CD4-positive, alpha-beta memory T cell (primary cell): ENCODE measurements at regions not wholly inside any gene's neighbourhood (a gene's known extent, or its start where the extent isn't known, plus 50 kb on each side); places are given as distances from the start of the nearest gene placed in this dataset.

Experiments
- CTCF ChIA-PET: fragments of 350-600 bp; sonication (Branson Sonifier 250); formaldehyde crosslinking; loops from one replicate; lab custom pipeline; 2021; ENCODE audit warnings: inconsistent platforms; ENCODE audit not compliant: partially characterized antibody; lab: Charles Lee
- POLR2A ChIA-PET: fragments of 350-600 bp; sonication (Branson Sonifier 250); formaldehyde crosslinking; loops from one replicate; lab custom pipeline; 2021; ENCODE audit not compliant: partially characterized antibody; lab: Charles Lee
- DNase-seq, 5 donors: peaks; one replicate each; pipeline versions ENCODE4 v3.0.0 to v3.0.0-alpha.2; 2020 to 2022; ENCODE audit warnings: mixed read lengths in 1 of 5
- H3K27ac ChIP-seq: one replicate; pipeline ENCODE4 v1.7.0; 2013; ENCODE audit warnings: low read depth, low read length
- H3K27me3 ChIP-seq: 2 replicates; pipeline ENCODE4 v1.7.0; 2013; ENCODE audit warnings: mild to moderate bottlenecking, low read length, moderate library complexity; ENCODE audit not compliant: insufficient read depth
- H3K36me3 ChIP-seq: 2 replicates; pipeline ENCODE4 v1.7.0; 2013; ENCODE audit warnings: mild to moderate bottlenecking, low read length, moderate library complexity; ENCODE audit not compliant: insufficient read depth
- H3K4me1 ChIP-seq: 2 replicates; pipeline ENCODE4 v1.7.0; 2013; ENCODE audit warnings: mild to moderate bottlenecking, low read length, moderate library complexity; ENCODE audit not compliant: insufficient read depth
- H3K4me3 ChIP-seq, 2 donors: one replicate each; pipeline ENCODE4 v1.7.0; 2013; ENCODE audit warnings: low read length in 2 of 2, mild to moderate bottlenecking in 1 of 2
- H3K9me3 ChIP-seq, 2 donors: one replicate each; pipeline ENCODE4 v1.7.0; 2013; ENCODE audit warnings: low read length in 2 of 2, control low read depth in 1 of 2; ENCODE audit not compliant: control insufficient read depth in 1 of 2
- H3K27ac Mint-ChIP-seq, 7 donors: one replicate each; pipeline ENCODE4 v1.8.0; 2020 to 2021; ENCODE audit warnings: mixed read lengths in 7 of 7, mild to moderate bottlenecking in 6 of 7, inconsistent platforms in 3 of 7, moderate library complexity in 3 of 7
- H3K27me3 Mint-ChIP-seq, 2 donors: one replicate each; pipeline ENCODE4 v1.8.0; 2020 to 2021; ENCODE audit warnings: mixed read lengths in 2 of 2
- H3K36me3 Mint-ChIP-seq, 2 donors: one replicate each; pipeline ENCODE4 v1.8.0; 2020 to 2021; ENCODE audit warnings: mixed read lengths in 2 of 2, inconsistent platforms in 1 of 2, mild to moderate bottlenecking in 1 of 2
- H3K4me1 Mint-ChIP-seq, 4 donors: one replicate each; pipeline ENCODE4 v1.8.0; 2020 to 2021; ENCODE audit warnings: mixed read lengths in 4 of 4, mild to moderate bottlenecking in 1 of 4
- H3K4me3 Mint-ChIP-seq, 8 donors: one replicate each; pipeline ENCODE4 v1.8.0; 2020 to 2021; ENCODE audit warnings: mixed read lengths in 8 of 8, mild to moderate bottlenecking in 7 of 8, moderate library complexity in 6 of 8, inconsistent platforms in 3 of 8
- H3K9me3 Mint-ChIP-seq, 8 donors: one replicate each; pipeline ENCODE4 v1.8.0; 2020 to 2021; ENCODE audit warnings: mixed read lengths in 8 of 8, mild to moderate bottlenecking in 5 of 8, inconsistent platforms in 3 of 8, moderate library complexity in 1 of 8
- intact Hi-C: fragments of 100-400 bp; cut with micrococcal nuclease; formaldehyde crosslinking; loops from one replicate; pipeline ENCODE4 v1.15.1; 2023

DNA sequence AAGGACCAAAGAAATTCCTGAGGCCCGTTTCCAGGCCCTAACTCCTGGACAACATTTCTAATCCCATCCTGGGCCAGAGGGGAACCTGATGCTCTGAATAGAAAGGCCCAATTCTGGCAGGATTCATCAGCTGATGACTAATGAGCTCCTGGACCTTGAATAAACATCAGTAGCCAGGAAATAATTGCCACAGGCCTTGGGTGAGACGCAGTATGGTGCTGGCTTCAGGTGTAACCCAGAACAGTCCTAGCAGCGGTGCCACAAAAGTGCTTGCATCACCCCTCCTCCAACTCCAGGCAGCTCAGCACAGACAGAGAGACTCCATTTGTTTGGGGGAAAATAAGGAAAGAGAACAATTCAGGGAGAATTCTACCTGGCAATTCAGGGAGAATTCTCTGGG lies 184.7 kb upstream of the POU1F1 start:
- Histone ChIP-seq H3K4me1 (no peaks in the 10 kb centered on the region), H3K9me3 (no peaks in the 10 kb centered on the region), H3K4me3 (no peak overlapping the region), H3K27me3 (no peaks in the 10 kb centered on the region), H3K36me3 (no peaks in the 10 kb centered on the region), H3K27ac (no peak overlapping the region)
- POLR2A ChIA-PET, result no interaction called here
- H3K9me3 Mint-ChIP-seq, result peaks cover 3 to 18% (median 6%) of the 10 kb centered on the region in 8 donors
- no peaks in the 10 kb centered on the region for H3K36me3 Mint-ChIP-seq
- H3K27me3 Mint-ChIP-seq, result no peaks in the 10 kb centered on the region
- DNase-seq, result no peak
- no peak overlapping the region for H3K27ac Mint-ChIP-seq
- CTCF ChIA-PET, result no interaction called here
- intact Hi-C loops, result no loop called here
- no peak overlapping the region for H3K4me3 Mint-ChIP-seq
- H3K4me1 Mint-ChIP-seq, result no peaks in the 10 kb centered on the region

DNA sequence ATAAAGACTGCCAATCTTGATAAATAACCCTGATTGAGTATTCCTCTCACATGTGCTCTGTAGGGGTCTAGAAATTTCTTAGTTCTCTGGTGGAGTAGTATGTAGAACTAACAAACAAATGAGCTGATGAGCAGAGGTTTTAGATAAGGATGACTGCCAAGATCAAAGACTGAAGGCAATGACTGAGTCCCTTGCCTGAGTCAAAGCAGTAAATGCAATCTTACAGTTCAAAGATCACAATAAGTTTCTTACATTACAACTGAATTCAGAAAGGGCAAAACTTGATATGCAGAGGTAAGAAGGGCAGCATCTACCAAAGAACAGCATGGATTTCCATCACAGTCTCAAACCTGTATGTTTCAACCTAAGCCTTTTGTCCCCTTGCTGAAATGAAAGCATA lies 172.2 kb upstream of the POU1F1 start:
- Mint-ChIP-seq H3K4me1 (no peaks in the 10 kb centered on the region), H3K4me3 (no peak overlapping the region), H3K27ac (no peak overlapping the region), H3K36me3 (no peaks in the 10 kb centered on the region), H3K9me3 (peaks cover 0 to 15% (median 7%) of the 10 kb centered on the region in 8 donors), H3K27me3 (peaks cover 0 to 3% of the 10 kb centered on the region in 2 donors)
- Histone ChIP-seq H3K4me3 (no peak overlapping the region), H3K27me3 (no peaks in the 10 kb centered on the region), H3K27ac (no peak overlapping the region), H3K4me1 (no peaks in the 10 kb centered on the region), H3K36me3 (no peaks in the 10 kb centered on the region), H3K9me3 (no peaks in the 10 kb centered on the region)
- CTCF ChIA-PET, result no interaction called here
- no peak for DNase-seq
- POLR2A ChIA-PET, result no interaction called here
- intact Hi-C loops, result no loop called here

DNA sequence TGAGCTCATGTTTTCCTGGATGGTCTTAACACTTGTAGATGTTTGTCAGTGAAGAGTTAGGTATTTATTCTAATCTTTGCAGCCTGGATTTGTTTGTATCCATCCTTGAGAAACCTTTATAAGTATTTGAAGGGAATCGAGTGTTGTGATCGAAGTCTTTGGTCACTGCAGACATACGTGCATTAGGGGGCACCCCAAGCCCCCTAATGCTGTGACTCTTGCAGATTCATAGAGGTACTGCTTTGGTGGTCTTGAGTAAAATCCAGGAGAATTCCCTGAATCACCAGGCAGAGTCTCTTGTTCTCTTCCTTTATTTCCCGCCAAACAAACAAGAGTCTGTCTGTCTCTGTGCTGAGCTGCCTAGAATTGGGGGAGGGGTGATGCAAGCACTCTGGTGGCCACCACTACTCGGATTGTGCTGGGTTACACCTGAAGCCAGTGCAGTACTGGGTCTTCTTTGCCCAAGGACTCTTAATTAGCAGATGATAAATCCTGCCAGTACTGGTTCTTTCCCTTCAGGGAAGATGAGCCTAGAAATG lies 170.5 kb upstream of the POU1F1 start:
- peaks cover 0 to 15% (median 7%) of the 10 kb centered on the region in 8 donors for H3K9me3 Mint-ChIP-seq
- Histone ChIP-seq H3K27me3 (no peaks in the 10 kb centered on the region), H3K36me3 (no peaks in the 10 kb centered on the region), H3K4me3 (no peak overlapping the region), H3K9me3 (no peaks in the 10 kb centered on the region), H3K4me1 (no peaks in the 10 kb centered on the region), H3K27ac (no peak overlapping the region)
- intact Hi-C loops, result no loop called here
- ChIA-PET CTCF (no interaction called here), POLR2A (no interaction called here)
- peaks cover 0 to 3% of the 10 kb centered on the region in 2 donors for H3K27me3 Mint-ChIP-seq
- no peak overlapping the region for H3K4me3 Mint-ChIP-seq
- no peaks in the 10 kb centered on the region for H3K4me1 Mint-ChIP-seq
- no peaks in the 10 kb centered on the region for H3K36me3 Mint-ChIP-seq
- H3K27ac Mint-ChIP-seq, result no peak overlapping the region
- DNase-seq, result no peak

DNA sequence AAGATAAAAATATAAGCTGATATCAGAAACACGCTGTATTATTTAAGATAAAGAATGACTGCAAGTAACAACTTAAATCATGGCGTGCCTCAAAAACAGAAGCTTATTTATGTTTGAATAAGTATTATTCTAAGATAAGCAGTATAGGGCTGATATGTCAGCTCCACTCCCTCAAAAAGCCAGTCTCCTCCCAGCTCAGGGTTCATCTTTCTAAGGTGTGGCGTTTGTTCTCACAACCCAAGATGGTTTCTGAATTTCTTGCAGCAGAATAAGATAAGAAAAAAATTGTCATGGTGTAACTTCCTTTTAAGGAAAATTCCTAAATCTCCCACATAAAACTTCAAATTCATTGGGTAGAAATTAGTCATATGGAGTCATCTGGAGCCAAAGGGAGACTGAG lies 166.1 kb upstream of the POU1F1 start:
- ChIA-PET POLR2A (no interaction called here), CTCF (no interaction called here)
- peaks cover 0 to 5% (median 2%) of the 10 kb centered on the region in 4 donors for H3K4me1 Mint-ChIP-seq
- no peak overlapping the region for H3K4me3 Mint-ChIP-seq
- H3K36me3 Mint-ChIP-seq, result no peaks in the 10 kb centered on the region
- Histone ChIP-seq H3K27me3 (no peaks in the 10 kb centered on the region), H3K4me1 (no peaks in the 10 kb centered on the region), H3K27ac (no peak overlapping the region), H3K36me3 (no peaks in the 10 kb centered on the region), H3K4me3 (no peak overlapping the region), H3K9me3 (no peaks in the 10 kb centered on the region)
- no peak overlapping the region for H3K27ac Mint-ChIP-seq
- no peaks in the 10 kb centered on the region for H3K27me3 Mint-ChIP-seq
- H3K9me3 Mint-ChIP-seq, result peaks cover 0 to 10% (median 3%) of the 10 kb centered on the region in 8 donors
- DNase-seq, result no peak
- intact Hi-C loops, result no loop called here

DNA sequence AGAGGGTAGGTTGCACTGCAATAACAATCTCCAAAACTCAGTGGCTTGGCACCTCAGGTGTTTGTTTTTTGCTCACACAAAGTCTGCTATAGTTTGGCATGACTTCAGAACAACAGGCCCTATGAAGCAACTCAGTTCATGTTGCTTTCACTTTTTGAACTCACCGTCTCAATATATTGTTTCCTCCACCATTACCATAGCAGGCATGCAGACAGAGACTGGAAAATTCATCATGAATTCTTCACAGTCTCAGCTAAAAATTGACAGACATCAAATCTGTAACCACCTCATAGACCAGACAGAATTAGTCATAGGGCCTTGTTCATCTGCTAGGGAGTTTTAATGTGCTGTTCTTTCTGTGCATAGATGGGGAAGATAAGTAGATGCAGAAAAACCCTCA lies 161.4 kb upstream of the POU1F1 start:
- Mint-ChIP-seq H3K4me1 (peaks cover 0 to 7% (median 2%) of the 10 kb centered on the region in 4 donors), H3K27ac (no peak overlapping the region), H3K9me3 (no peaks in the 10 kb centered on the region), H3K4me3 (peak overlapping the region in 2 of 8 donors; percentile 9 to 72), H3K36me3 (no peaks in the 10 kb centered on the region), H3K27me3 (peaks cover 0 to 2% of the 10 kb centered on the region in 2 donors)
- Histone ChIP-seq H3K36me3 (no peaks in the 10 kb centered on the region), H3K27me3 (no peaks in the 10 kb centered on the region), H3K9me3 (no peaks in the 10 kb centered on the region), H3K4me1 (no peaks in the 10 kb centered on the region), H3K4me3 (no peak overlapping the region), H3K27ac (no peak overlapping the region)
- ChIA-PET CTCF (no interaction called here), POLR2A (no interaction called here)
- DNase-seq, result no peak
- intact Hi-C loops, result no loop called here

DNA sequence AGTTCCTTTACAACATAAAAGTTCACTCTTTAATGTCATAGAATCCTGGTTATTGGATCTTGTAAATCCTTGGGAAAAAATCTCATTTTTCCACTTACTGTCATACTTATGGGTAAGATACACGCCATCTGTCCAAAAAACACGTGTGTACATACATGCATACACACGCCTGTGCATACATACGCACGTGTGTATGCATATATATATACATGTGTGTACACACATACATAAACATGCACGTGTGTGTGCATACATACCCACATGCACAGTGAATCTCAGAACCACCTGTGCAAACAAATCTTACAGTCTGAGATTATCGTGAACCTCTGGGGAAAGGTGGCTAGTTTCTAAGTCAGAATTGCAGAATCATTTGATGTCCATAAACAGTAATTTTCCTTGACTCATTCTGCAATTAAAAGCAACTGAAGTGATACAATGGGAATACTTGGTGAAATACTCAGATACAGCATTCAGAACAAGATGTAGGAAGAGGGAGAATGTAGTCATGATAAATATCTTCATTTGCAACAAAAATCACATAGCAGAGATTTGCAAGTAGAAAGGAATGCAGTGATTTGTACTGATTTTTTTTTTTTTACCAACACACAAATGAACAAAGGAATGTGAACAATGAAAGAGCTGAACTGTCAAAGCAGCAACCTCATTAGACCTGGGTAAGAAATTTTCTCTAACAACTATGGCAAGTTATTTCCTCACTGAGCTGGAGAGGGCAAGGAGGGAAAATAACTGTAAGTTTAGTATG lies 160.6 kb upstream of the POU1F1 start:
- H3K36me3 ChIP-seq, result no peaks in the 10 kb centered on the region
- Mint-ChIP-seq H3K36me3 (no peaks in the 10 kb centered on the region), H3K4me3 (no peak overlapping the region), H3K27ac (peak overlapping the region in 1 of 7 donors; percentile 23), H3K9me3 (no peaks in the 10 kb centered on the region), H3K4me1 (peaks cover 0 to 7% (median 2%) of the 10 kb centered on the region in 4 donors), H3K27me3 (peaks cover 0 to 2% of the 10 kb centered on the region in 2 donors)
- H3K9me3 ChIP-seq, result no peaks in the 10 kb centered on the region
- DNase-seq, result no peak
- no peaks in the 10 kb centered on the region for H3K4me1 ChIP-seq
- CTCF ChIA-PET, result no interaction called here
- intact Hi-C loops, result no loop called here
- H3K27me3 ChIP-seq, result no peaks in the 10 kb centered on the region
- no peak overlapping the region for H3K4me3 ChIP-seq
- no peak overlapping the region for H3K27ac ChIP-seq
- POLR2A ChIA-PET, result no interaction called here

DNA sequence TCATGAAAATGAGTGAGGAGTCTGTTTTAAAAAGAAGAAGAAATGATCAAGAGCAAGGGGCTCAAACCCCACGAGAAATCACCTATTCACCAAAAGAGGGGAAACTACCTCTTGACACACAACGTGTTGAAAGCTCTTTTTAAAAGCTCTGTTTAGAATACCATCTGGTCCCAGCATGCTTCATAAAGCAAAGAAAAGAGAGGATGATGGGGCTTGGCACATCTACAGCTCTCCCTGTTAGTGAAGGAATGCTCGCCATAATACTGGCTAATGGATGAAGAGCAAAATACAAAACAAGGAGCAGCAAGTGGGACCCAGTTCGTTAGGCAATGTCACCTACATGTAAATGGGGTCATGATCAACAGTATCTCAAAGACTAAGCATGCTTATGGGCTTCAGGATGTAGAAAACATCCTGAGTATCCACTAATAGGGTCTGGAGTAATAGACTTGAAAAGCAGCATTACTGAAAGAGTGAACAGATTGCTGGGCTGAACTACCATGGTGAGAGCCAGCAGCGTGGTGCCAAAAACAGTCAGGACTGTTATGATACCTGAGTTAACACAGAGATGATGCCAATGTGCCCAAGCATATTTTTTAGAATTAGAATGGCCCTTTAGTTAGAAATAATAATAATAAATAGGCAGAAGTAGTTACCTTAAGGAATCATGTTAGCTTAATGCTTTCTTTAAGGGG lies 159.7 kb upstream of the POU1F1 start:
- intact Hi-C loops, result no loop called here
- Mint-ChIP-seq H3K9me3 (no peaks in the 10 kb centered on the region), H3K27me3 (peaks cover 0 to 2% of the 10 kb centered on the region in 2 donors)

More for the DNA sequence above, 159.7 kb upstream of the POU1F1 start:
- H3K9me3 ChIP-seq, result no peaks in the 10 kb centered on the region
- H3K4me3 ChIP-seq, result no peak overlapping the region
- Mint-ChIP-seq H3K36me3 (no peaks in the 10 kb centered on the region), H3K4me3 (no peak overlapping the region), H3K4me1 (peaks cover 0 to 7% (median 2%) of the 10 kb centered on the region in 4 donors), H3K27ac (no peak overlapping the region)
- ChIA-PET CTCF (no interaction called here), POLR2A (no interaction called here)
- no peak overlapping the region for H3K27ac ChIP-seq
- no peaks in the 10 kb centered on the region for H3K27me3 ChIP-seq
- no peaks in the 10 kb centered on the region for H3K36me3 ChIP-seq
- no peak for DNase-seq
- no peaks in the 10 kb centered on the region for H3K4me1 ChIP-seq
